ENCODE measurements at regions not wholly inside any gene's neighbourhood (a gene's known extent, or its start where the extent isn't known, plus 50 kb on each side); places are given as distances from the start of the nearest gene placed in this dataset.

DNA sequence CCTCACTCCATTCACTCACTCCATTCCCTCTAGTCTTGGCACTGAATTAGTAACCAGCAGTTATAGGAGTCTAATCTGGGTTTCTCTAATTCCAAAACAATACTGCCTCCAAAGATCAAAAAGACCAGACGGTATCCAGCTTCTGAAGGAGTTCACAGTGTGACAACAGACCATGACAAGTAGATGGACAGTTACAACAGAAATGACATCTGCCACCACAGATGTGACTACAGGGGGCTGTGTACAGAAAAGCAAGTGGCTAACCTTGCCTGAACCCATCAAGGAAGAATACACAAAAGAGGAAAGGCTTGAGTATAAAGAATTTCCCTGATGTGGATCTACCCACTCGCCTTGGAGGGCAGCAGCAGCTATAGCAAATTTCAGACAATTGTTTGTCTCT, 112.4 kb downstream of the ACTL7B start:
- TF ChIP-seq, protein P1, sequence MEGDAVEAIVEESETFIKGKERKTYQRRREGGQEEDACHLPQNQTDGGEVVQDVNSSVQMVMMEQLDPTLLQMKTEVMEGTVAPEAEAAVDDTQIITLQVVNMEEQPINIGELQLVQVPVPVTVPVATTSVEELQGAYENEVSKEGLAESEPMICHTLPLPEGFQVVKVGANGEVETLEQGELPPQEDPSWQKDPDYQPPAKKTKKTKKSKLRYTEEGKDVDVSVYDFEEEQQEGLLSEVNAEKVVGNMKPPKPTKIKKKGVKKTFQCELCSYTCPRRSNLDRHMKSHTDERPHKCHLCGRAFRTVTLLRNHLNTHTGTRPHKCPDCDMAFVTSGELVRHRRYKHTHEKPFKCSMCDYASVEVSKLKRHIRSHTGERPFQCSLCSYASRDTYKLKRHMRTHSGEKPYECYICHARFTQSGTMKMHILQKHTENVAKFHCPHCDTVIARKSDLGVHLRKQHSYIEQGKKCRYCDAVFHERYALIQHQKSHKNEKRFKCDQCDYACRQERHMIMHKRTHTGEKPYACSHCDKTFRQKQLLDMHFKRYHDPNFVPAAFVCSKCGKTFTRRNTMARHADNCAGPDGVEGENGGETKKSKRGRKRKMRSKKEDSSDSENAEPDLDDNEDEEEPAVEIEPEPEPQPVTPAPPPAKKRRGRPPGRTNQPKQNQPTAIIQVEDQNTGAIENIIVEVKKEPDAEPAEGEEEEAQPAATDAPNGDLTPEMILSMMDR (conservative IDR thresholded peaks at IDR 0.05 in 1 of 2, IDR thresholded peaks at IDR 0.05 in 1 of 2; ENCODE audit: extremely low read depth in 1 of 2, insufficient read depth in 1 of 2, low read depth in 1 of 2, low read length in 2 of 2), result no peak
- TF ChIP-seq EZH2 (IDR thresholded peaks at IDR 0.05; ENCODE audit: borderline replicate concordance, low read length), result no peak
